GM21360 (cell line): ENCODE measurements at regions not wholly inside any gene's neighbourhood (a gene's known extent, or its start where the extent isn't known, plus 50 kb on each side); places are given as distances from the start of the nearest gene placed in this dataset.

Source experiments
- ATAC-seq: cut with Tn5 transposase; IDR thresholded peaks from one replicate; pipeline ENCODE4 v1.9.1; 2021; ENCODE audit warnings: mild to moderate bottlenecking, moderate library complexity; ENCODE audit not compliant: unreplicated experiment

DNA sequence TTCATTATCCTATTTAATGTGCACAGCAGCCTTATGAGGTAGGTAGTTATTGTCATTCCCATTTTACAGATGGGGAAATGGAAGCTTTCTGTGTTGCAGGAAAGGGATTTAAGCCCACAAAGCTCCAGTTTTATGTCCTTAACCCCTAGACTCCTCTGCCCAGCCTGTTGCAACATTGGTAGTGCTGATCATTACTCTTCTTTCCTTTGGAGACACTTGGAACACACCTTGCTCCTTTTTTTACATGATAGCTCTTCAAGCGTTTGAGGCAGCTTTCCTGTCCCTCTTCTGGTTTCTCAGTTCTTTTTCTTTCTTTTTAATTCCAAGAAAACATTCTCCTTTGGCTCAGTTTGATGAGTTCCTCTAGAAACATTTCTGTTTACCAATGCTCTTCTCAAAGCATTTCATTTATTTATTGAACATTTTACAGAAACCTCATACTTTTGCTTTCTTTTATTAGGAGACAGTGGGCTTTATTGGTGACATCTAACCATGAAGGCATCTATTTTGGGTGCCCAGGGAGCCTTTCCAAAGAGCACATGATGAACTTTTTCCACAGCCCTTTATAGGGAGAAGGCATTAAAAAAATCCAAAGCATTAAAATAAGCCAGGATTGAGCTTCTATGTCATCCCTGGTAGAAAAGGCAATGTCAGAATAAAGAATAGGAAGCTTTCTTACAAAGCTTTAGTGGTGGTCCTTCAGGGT, 218.0 kb downstream of the TMEM38B start:
- ATAC-seq: no peak

DNA sequence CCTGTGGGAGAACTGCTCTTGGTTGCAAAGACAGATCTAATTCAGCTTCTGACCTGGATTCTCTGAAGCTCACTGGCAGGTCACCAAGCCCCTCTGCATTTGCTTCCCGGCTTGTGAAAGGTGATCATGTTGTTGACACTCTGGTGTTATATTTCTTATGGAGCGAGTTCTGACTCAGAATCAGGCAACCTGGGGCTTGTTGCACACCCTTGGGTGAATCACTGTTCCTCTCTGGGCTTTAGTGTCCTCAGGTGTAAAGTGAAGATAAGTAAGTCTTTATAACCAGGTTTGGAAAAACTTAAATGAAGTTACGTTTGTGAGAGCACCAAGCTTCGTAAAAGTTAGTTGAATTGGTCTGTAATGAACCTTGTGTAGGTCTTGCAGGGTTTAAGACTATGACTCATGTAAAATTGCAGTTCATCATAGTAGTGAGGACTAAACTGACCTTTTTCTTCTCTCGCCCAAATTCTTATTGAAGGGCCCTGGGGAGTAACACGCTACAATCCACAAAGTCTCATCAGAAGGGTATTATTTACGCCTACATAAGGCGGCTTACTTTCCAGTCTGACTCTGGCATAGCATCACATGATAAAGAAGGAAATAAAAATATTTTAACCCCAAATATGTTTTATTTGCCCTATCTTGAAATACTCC, 218.6 kb downstream of the TMEM38B start:
- no peak for ATAC-seq

- no peak for ATAC-seq
These were observed 226.9 kb downstream of the TMEM38B start for GRCh38 chr9:105921057-105921726.

DNA sequence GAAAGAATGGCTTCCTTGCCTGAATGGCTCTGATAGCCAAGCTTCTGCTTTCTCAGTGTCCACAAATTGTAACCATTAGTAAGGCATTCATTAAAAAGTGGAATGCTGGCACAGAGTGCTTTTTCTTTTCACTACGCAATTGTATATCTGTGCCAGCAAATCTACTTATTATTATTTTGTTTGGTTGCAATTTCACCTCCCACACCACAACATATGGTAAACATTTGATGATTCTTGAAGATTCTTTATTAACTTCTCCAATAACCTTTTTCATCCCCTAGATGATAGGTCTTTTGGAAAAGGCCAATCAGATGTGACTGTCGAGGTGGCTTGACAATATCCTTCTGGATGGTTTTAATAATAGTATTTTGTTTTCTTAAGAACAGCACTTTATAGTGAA, 234.1 kb downstream of the TMEM38B start:
- ATAC-seq: no peak

- no peak for ATAC-seq
These were observed 235.8 kb downstream of the TMEM38B start for GRCh38 chr9:105930011-105930627.

DNA sequence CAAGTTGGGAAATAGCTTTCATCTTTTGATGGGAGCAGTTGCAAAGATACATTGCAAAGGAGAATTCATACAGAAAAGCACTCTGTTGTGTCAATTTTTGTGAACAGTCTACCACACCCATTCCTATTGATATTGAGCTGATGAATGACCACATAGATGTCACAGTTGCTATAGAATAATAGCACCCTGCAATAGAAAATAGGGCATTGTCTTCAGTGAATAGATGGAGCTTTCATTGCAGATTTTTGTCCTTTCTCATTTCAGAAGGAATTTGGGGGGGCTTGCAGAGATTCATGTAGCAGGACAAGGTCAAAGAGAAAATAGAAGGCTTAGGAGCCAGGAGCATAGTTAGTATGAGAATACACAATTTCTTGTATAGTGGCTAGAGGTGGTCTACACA, 237.9 kb downstream of the TMEM38B start:
- ATAC-seq: no peak

DNA sequence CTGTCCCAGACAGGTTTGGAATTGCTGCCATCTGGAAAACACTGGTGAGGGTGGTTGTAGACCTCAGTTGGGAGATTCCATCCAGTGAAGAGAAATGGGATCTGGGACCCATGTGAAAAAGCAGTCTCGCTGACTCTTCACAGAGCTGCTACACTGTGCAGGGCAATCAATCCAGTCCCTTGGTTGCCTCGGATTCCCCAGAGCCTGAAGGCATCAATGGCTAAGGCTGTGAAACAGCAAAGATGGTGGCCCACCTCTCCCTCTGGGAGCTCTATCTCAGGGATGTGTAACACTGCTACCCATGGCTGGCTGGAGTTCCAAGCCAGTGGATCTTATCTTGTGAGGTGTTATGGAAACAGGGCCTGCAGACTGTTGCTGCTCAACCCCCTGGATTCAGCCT, 256.1 kb downstream of the TMEM38B start:
- no peak for ATAC-seq

GRCh38 chr9:105950894-105951293, 256.6 kb downstream of the TMEM38B start:
- no peak for ATAC-seq

- no peak for ATAC-seq
These were observed 260.2 kb downstream of the TMEM38B start for GRCh38 chr9:105954517-105954916.

- ATAC-seq: no peak
These were observed 263.5 kb downstream of the TMEM38B start for GRCh38 chr9:105957830-105958229.

DNA sequence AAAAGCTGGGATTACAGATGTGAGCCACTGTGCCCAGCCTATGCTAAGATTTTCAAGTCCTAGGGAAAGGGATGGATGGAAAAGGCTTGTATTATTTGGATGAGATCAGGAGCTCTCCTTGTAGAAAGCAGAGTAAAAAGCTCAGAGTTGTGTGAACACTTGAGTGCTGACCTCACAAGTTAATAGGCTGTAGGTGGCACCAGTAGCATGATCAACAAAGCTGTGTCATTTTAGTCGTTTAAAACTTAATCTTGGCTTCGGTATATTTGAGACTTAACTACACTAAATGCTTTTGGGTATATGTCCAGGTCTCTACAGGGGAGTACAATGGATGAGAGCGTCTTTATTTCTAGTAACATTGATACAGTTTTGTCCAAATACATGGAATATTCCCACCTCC, 264.2 kb downstream of the TMEM38B start:
- ATAC-seq: no peak

- no peak for ATAC-seq
These were observed 265.2 kb downstream of the TMEM38B start for GRCh38 chr9:105959531-105959930.

- peak; percentile 62 for ATAC-seq
These were observed 269.2 kb downstream of the TMEM38B start for GRCh38 chr9:105963343-105964099.

DNA sequence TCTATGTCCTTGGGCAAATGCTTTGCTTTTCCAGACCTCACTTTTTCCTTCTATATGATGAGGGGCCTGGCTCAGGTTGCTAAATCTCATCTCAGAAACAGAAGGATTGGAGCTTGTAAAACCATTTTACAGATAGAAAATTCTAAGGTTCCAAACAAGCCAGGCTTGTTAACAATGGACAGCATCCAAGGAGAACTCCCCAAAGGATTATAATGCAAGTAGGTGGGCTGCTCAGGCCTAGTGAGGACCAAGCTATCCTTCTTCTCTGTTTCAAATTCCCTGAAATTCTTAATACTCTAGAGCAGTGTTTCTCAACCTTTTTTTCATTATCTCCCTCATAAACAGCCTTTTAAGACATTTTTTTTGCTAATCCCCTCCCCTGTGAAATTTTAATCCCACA, 269.8 kb downstream of the TMEM38B start:
- ATAC-seq: no peak

DNA sequence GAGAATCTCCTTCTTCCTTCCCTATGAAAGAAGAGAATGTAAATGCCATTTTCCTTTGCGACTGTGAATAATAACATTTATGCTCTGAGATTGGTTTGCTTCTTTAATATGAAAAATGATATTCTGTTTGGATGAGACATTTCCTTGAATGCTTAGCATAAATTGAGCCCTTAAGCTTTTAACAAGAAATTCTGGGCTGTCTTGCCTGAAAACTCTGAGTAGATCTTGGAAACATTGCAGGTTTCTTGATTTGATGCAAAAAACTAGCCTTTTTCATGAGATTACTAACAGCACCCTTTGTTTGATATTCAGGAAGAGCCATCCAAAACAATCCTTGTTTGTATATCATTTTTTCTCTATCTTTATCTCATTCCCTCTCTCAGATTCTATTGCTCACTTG, 272.5 kb downstream of the TMEM38B start:
- no peak for ATAC-seq

DNA sequence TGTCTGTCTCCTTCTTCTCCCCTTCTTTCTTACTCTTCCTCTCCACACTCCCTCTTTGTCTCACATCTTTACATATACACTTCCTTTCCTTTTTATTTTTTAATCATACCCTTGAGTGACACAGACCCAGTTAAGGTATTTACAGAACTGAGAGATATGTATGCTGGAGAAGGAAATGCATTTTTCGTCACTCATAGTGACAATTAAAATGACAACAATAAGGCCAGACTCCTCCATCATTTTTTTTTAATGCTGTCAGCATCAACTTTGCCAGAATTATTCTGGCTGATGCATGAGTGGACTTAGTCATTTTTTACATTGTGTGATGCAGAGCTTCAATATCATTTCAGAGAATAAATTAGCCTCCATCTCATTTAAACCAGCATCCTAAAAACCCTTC, 272.9 kb downstream of the TMEM38B start:
- ATAC-seq: no peak

GRCh38 chr9:105967797-105968196, 273.5 kb downstream of the TMEM38B start:
- no peak for ATAC-seq

DNA sequence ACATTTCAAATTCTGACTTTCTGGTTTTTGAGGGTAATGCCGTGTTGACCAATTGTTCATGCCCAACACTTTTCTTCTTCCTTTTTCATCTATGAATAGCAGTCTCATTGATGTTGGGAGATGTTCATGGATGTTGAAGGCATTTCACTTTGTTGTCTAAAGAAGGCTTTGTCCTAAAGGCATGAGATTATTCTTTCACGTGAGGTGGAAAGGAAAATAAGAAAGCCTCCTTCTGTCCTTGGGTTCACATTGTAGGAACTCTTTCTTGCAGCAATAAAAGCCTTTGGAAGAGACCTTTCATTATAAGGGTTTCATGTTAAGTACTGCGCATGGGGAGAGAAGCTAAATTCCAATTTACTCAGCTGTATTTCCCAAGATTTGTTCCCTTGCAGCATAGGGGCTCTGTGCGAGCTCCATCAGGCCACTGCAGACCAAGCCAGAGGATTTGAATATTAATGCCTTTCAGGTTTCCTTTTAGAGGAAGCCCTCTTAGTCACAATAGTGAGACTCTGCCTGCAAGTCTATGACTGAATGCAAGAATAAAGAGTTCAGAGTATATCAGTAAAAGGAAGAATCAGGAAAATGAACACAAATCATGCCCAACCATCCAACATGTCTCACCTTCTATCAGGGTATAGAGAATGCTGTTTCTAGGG, 274.6 kb downstream of the TMEM38B start:
- ATAC-seq: no peak

DNA sequence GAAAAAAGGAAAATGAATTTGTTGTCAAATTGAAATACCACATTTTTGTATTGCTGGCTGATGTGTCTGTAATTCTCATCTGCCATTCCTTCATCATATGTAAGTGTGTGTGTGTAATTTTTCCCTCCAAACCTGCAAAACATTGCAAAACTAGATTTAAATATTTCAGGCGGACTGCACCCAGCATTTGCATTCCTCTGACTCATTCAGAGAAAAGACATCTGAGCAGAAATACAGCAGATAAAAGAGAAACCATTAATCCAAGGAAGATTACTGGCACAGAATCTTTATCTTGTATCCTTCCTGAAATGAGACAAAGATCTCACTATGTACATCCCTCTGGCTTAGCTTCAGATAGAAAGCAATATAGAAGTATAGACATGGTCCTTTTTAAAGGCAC, 275.3 kb downstream of the TMEM38B start:
- no peak for ATAC-seq

GRCh38 chr9:105971986-105972385, 277.6 kb downstream of the TMEM38B start:
- ATAC-seq: no peak
